GM18861 (cell line): ENCODE measurements at regions not wholly inside any gene's neighbourhood (a gene's known extent, or its start where the extent isn't known, plus 50 kb on each side); places are given as distances from the start of the nearest gene placed in this dataset.
"Not testable (repeated sequence)": the region's sequence is repeated elsewhere in the genome, so short reads cannot be mapped to it uniquely, and the experiment has no call there.

ENCODE experiments used
- ATAC-seq: cut with Tn5 transposase; IDR thresholded peaks from one replicate; pipeline ENCODE4 v1.9.1; 2021; ENCODE audit not compliant: unreplicated experiment

DNA sequence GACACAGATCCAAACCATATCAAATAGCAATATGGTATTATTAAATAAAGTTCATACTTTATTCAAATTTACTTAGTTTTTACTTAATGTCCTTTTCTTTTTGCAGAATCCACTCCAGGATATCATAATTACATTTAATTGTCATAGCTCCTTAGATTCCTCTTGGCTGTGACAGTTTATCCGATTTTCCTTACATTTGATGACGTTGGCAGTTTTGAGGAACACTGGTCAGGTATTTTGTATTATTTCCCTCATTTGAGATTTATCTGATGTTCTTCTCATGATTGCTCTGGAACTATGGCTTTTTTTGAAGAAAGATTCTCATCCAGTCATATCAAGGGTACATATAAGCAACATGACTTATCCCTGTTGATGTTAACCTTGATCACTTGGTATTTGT is 198.3 kb upstream of the STAC start:
- ATAC-seq = no peak

DNA sequence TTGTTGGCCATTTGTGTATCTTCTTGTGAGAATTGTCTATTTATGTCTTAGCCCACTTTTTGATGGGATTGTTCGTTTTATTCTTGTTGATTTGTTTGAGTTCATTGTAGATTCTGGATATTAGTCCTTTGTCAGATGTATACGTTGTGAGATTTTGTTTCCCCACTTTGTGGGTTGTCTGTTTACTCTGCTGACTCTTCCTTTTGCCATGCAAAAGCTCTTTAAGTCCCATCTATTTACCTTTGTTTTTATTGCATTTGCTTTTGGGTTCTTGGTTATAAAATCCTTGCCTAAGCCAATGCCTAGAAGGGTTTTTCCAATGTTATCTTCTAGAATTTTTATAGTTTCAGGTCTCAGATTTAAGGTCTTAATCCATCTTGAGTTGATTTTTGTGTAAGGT is 193.1 kb upstream of the STAC start:
- not testable (repeated sequence) for ATAC-seq

DNA sequence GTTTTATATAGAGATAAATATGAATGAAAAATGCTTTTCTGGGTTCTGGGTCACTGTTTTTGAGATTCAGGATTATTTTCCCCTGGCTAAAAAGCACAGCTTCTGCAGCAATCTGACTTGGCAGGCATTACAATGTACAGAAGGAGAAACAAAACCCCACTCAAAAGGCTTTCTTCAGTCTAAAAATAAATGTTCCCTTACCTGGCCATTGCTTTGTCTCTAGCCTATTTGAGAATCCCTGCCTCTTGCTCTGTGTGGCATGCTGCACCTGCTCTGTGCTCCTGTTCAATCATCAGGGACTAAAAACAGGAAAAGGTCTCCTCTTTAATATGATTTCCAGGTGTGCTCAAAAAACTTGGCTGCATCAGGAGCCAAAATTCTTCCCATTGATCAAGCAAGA is 187.4 kb upstream of the STAC start:
- ATAC-seq = no peak

DNA sequence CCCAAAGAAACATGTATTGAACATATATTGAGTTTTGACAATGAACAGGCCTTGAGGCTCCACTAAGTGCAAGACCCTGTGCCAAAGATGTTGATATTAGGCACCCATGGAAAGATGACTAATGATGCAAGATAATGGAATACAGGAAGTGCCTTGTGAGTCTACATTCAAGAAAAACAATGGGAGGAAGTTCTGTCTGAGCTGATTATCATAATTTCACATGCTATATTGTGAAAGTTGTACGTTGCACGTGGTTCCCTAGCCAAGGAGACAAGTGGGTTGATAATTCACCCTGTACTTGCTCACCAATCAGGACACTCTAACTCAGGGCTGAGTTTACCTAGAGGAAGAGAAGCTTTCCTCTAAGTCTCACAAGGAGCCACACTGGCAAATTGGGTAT is 186.9 kb upstream of the STAC start:
- ATAC-seq = no peak

DNA sequence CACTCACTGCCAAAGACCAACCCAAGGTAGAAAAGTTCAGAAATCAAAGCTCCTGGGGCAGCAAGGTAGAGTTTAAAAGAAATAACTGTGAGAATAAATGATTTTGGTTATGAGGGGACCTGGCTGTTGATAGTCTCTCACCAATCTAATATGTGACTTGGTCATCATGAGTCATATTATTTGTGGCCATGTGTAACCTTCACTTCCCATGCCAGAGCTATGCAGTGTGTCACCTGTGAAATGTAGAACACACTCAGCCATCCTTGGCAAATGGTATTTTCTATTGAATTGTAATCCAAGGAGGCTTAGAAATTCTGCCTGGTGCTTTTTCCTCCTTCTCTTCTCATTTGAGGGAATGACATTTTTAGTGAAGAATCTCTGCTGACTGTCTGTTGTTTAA is 184.2 kb upstream of the STAC start:
- ATAC-seq = no peak

DNA sequence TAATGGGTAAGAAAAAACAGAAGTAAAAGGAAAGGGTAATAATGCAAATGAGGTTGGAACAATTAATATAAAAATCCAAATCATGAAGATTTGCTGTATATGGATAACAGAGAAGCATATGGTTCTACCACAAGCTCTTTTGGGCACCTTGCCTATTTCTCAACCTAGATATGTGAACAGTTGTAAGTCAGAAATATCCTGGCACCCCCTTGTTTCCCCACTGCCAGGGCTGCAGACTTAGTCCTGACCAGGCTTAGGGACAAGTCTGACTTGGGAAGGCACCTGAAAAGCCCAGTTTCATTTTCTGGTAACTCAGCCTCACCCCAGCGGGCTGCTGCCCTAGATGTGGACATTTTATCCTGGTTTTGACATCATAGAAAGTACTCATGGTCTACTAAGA is 183.2 kb upstream of the STAC start:
- no peak for ATAC-seq

DNA sequence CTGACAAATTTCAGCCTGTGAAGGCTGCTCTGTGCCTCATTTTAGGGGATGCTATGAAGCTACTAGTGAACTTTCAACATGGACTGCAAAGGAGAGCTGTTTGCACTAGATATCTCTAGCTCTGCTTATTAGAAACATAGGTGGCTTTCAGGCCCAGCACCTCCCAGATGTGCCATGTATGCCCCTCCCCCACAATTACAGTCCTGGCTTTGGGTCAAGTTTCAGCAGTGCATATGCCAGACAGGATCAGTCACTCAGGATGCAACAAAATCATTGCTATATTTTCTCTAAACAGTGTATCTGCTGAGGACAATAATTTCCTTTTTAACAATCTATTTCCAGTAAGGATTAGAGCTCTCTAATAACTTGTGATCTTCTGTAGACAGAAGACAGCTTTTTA is 178.8 kb upstream of the STAC start:
- ATAC-seq = no peak

DNA sequence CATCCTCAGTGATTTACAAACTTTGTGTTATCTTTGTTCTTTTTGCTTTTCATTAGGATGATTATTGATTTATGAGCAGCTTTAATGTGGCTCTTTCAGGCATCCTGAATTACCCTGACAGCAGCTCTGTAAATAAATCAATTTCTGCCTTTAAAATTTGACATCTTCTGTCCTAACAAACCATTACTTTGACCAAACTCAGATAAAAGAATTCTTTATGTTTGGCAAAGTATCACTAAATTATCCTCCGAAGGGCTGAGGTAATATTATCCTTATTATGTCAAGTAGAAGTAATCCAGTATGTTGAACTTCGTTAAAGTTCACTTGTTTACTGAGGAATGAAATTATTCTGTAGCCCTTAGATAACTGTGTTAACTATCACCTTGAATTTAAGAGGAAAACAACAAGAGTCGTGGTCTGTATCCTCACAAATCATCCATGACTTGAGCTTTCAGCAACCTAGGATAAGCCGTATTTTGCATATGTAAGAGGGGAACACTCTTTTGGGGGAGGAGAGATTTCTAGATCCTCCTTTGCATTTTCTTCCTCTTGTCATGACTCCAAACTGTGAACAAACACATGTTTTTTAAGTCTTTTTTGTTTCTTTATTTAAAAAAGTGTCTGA is 173.2 kb upstream of the STAC start:
- ATAC-seq = no peak

DNA sequence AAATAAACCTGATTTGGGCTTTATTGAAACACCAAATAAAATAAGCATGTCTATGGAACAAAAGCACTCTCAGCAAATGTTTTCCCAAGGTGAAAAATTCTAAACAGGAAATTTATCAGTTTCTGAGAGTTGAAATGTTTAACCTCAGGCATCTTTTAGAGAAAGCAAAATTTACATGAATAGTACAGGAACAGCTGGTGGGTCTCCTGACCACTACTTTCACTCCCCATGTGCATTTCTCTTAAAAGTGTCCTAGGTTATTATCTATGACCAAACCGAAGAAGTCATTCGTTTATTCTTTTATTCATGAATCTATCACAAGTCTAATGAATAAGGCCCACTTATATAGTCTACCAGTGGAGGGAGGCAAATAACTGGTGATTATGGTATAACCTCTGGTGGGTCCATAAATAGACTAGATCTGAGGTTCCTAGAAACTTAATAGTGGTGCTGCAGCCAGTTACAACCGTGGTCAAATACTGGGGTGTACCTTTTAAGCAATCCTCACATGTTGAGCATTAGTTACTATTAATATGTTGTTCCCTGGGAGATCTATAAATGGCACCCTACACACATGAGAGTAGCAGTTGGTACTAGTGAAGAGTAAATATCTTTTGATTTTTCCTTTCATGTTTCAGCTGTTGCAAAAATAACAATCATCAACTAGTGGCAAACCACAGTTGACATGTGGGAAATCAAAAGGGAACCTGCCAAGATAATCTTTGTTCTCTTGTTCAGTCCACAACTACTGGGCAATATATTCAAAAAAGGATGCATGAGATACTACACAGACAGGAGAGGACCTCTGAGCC is 169.3 kb upstream of the STAC start:
- ATAC-seq = no peak

DNA sequence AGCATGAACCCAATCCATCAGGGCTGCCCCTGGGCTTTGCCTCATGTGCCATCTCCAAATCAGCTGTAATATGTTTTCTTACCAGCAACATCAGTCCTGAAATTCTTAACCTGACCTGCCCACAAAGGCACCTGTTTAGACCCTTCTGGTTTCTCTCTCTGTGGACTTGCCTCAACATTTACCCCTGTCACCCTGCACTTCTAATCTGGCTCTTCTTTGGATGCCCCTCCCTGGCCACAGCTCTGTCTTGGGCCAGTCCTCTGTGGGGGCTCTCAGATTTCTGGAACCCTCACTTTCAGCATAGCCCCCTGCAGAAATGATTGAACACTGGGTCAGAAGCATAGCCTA is 168.7 kb upstream of the STAC start:
- no peak for ATAC-seq

DNA sequence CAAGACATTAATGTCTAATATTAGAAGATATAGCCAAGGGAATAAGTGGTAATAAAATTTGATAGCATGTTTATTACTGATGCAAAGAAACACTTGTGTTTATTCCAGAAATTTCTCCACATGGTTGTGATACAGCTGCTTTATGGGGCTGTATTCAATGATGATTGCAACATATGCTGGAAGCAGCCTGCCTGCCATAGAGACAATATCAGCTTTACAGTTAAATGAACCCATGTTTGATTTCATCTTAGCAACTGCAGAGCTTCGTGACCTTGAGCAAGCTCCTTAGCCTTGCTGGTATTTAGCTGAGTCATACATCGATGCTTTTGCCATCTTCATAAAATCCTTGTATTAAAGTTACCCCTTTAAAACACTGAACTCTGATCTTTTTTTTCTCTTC is 168.1 kb upstream of the STAC start:
- no peak for ATAC-seq

DNA sequence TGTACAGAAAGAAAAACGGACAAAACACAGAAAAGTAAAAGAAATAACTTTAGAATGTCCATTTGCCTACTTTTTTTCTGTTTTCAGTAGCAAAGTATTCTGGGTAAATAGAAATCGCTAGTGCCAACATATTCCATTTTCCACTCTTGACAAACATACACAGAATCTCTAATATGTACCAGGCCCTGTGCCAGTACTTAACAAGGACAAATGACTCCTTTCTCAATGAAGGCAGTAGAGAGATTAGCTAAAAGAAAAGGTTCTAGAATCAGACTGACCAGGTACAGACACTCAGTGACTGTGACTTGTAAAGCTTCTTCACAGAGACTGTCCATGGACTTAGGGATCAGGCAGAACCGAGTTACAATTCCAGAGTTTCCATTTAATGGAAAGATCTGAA is 165.8 kb upstream of the STAC start:
- ATAC-seq = no peak

DNA sequence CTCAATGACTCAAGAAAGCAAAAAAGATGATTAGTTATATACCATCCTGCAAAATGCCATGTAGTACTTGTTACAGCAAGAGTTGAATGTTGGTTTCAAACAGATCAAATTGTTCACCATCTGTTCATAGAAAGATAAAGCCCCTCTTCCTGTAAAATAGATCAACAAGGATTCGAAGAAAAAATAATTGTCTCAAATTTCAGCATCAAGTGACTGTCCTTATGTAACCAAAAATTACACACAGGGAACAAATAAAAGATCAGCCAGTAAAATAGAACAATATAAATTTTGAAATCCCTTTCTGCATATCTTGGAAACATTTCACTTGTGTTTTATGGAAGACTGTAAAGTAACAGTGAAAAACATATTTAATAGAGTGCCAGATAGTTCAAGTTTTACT is 165.1 kb upstream of the STAC start:
- ATAC-seq = no peak

DNA sequence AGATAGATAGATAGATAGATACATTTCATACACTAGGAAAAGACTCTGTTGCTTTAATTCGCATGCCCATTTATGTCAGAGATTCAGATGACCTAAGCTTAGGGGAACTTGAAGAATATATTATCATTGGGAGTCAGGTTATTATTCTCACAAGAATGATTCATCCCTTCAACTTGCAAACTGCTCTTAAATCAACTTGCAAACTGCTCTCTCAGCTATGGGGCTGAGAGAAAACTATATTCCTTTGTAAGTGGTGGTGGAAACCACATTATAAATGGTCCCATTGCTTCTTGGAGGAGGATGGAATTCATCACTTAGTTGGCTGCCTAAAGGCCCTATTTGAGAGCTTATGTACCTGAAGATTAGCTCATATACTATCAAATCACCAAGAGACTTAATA is 160.9 kb upstream of the STAC start:
- ATAC-seq = no peak

DNA sequence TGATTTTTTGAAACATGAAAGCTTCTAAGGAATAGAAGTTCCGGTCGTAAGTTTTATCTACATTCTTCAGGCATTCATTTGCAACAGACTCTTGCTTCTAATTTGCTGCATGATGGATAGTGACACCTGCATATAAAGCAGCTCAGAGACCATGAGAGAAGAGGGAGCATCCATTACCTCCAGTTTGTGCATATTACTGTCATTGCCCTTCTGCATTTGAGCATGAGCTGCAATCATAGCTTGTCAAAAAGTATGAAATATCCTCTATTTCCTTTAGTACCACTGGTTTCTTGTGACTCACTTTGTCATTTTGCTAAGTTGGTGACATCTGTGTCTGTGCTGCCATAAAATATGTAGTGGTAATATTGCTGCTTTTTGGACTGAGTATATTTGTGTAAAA is 160.1 kb upstream of the STAC start:
- ATAC-seq = no peak

DNA sequence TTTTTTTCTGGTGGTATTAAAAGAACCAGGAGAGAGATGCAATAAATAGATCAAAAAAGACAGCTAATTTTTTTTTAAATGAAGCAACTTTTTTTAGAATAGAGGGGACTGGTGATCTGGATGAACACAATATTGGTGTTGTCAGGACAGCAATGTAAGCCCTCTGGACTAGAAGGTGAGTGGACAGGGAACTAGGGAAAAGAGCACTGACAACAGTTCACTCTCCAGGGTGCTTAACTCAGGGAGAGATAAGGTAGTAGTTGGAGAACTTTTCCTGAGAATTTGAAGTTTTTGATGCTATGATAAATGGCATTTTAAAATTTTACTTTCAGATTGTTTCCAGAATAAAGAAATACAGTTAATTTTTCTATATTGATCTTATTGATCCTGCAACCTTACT is 158.3 kb upstream of the STAC start:
- no peak for ATAC-seq

DNA sequence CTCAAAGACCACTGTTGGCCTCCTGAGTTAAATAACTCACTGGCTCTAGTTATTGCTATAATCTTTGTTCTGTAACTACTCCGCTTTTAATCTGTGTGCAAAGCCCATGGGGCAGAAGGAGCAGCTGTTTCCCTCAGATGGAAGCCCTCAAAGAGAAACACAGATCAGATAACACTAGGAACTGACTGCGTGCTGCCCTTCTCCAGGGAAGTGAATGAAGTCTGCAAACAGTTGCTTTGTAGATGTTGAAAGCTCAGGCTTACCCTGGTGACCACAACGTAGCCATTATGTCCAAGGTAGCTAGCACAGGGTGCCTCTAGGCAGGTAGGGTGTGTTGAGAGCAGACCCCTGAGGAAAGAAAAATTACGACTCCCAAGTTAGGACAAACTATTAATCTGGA is 152.3 kb upstream of the STAC start:
- ATAC-seq = no peak

DNA sequence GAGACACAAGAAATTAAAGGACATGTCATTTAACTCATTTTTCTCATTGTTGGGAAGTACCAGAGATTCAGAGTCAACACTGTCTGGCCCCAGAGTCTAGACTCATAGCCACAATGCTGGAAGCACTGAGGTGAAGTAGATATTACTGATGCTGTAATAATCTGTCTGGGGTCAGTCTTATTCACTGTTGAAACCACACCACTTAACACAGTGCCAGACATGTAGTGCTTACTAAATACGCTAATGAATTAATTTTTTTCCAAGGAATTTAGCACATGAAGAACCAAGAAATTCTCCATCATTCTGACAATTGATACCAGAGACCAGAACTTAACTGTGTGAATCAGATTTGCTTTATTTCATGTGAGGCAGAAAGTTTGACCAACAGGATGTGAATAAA is 150.8 kb upstream of the STAC start:
- no peak for ATAC-seq

DNA sequence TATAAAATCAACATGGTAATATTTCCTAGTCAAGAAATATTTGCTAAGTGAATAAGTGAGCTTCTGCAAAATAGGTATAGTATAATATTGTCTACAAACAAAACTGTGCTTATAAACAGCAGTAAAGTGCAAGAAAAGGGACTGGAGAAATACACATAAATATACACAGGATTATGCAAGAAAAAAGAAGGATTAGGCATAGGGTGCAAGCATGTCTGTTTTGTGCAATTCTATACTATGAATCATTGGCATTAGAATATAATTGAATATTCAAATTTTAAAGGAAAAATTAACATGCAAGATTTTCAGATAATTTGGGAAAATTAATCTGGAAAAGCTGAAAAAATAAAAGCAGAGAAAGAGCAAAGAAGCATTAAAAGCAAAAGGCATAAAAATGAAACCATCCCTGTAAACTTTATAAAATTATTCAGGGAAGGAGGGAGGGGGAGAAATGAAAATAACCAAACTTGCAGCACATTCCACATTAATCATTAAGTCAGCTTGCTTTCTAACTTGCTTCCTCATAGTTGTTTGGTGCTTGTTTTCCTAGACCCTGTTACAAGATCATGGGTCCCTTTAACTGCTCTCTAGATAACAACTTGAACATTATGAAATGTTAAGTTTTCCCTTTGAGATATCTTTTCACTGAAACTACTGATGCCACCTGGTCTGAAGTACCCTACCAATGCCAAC is 147.4 kb upstream of the STAC start:
- ATAC-seq = no peak

DNA sequence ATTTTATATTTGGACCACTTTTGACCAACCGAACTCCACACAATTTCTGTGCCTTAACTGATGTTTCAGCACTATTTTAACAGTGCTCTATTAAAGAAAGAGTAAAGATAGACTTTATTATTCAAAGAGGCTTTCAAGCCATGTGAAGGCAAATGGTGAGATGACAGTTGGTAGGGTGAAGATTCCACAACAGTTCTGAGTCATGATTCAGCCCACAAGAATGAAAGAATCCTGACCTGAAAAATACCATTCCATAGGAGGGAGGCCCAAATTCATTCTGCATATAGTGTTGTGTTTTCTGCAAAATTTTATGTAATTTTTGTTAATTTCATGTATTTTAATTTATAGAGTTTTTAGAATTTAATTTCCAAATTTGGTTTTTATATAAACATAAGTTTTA is 135.6 kb upstream of the STAC start:
- ATAC-seq = no peak

DNA sequence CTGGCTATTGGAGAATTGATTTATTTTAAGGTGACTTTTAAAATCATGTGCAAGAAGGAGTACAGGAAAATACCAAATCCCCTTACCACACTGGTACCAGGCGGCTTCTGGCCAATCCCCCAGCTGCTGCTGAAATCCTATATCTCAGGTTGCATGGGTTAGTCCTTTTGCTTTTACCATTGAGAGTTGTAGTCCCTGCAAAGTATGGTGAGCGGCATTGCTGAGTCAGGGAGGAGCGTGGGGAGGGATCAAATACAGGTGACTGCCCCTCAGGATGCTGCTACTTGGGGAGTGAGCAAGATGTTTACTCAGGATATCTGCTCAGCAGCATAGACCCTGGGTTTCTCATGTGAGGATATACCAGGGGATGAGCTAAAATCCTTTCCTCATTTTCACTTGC is 131.9 kb upstream of the STAC start:
- ATAC-seq = no peak

DNA sequence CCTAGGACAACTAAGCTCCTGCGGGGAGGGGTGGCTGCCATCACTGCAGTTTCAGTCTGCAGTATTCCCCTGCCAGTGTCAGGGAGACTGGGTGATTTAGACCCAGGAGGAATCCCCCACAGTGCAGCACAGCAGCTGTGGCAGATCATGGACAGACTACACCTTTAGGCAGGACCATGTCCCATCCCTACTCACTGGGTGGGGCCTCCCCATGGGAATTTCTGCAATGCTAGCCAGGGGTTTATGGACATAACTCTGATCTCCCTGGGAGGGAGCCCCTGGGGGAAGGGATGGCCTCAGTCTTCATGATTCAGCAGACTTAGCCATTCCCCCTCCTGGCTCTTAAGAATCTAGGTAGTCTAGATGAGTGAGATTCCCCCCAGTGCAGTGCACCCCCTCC is 130.1 kb upstream of the STAC start:
- no peak for ATAC-seq
